Muscle of leg (tissue), 3 donors: ENCODE measurements at regions not wholly inside any gene's neighbourhood (a gene's known extent, or its start where the extent isn't known, plus 50 kb on each side); places are given as distances from the start of the nearest gene placed in this dataset.
"Not testable (repeated sequence)": the region's sequence is repeated elsewhere in the genome, so short reads cannot be mapped to it uniquely, and the experiment has no call there.

Experiments used
- DNase-seq: peaks from one replicate; pipeline ENCODE4 v3.0.0; 2013
- H3K27ac ChIP-seq: one replicate; pipeline ENCODE4 v1.5.1; 2013; ENCODE audit warnings: mild to moderate bottlenecking, low read length, control low read depth
- H3K27me3 ChIP-seq: one replicate; pipeline ENCODE4 v1.6.1; 2013; ENCODE audit warnings: low read length; ENCODE audit not compliant: control insufficient read depth, insufficient read depth
- H3K36me3 ChIP-seq: one replicate; pipeline ENCODE4 v1.6.1; 2013; ENCODE audit warnings: low read length; ENCODE audit not compliant: control insufficient read depth, insufficient read depth
- H3K4me1 ChIP-seq: one replicate; pipeline ENCODE4 v1.6.1; 2013; ENCODE audit warnings: low read length; ENCODE audit not compliant: control insufficient read depth, insufficient read depth
- H3K4me3 ChIP-seq: one replicate; pipeline ENCODE4 v1.5.1; 2013; ENCODE audit warnings: low read length, control low read depth
- H3K9me3 ChIP-seq: replicated peaks from 2 replicates; pipeline ENCODE4 v1.6.1; 2013; ENCODE audit warnings: low read depth, low read length; ENCODE audit not compliant: control insufficient read depth
- WGBS: methylation state at CpG from one replicate; pipeline ENCODE4 v1.1.5; 2013; ENCODE audit warnings: missing lambda C conversion rate; ENCODE audit not compliant: insufficient coverage; 5-methylcytosine and 5-hydroxymethylcytosine counted together

DNA sequence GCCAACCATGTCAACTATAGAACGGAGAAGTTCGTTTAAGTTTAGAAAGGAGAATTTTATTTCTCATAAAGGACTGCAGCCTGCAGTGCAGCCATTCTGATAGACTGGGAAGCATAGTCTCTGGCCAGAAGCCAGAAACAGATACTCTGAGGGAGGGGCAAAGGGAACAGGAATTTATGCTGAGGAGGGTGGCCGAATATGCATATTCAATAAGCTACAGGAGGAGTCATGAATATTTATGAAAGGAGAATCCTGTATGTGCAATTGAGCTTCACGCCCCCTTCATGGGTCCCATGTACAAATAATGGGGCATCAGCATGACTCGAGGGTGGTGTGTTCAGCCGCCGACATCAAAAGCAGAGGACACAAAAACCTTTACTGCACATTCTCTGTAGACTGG, 199.9 kb downstream of the CWF19L2 start:
- WGBS, result 86% methylated on average over 1 of the region's 7 CpGs
- H3K27ac ChIP-seq, result no peak overlapping the region

DNA sequence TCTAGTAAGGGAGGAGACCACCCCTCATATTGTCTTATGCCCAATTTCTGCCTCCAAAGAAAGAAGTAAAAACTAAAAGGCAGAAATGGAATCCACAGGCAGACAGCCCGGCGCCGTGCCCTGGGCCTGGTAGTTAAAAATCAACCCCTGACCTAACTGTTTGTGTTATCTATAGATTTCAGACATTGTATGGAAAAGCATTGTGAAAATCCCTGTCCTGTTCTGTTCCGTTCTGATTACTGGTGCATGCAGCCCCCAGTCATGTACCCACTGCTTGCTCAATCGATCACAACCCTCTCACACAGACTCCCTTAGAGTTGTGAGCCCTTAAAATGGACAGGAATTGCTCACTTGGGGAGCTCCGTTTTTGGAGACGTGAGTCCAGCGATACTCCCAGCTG, 204.0 kb downstream of the CWF19L2 start:
- not testable (repeated sequence) for H3K27me3 ChIP-seq, H3K36me3 ChIP-seq, H3K4me1 ChIP-seq, H3K4me3 ChIP-seq, H3K9me3 ChIP-seq, H3K27ac ChIP-seq, DNase-seq
- 100% methylated on average over 1 of the region's 8 CpGs for WGBS

More for the DNA sequence above, 199.9 kb downstream of the CWF19L2 start:
- H3K27me3 ChIP-seq, result no peaks in the 10 kb centered on the region
- no peaks in the 10 kb centered on the region for H3K9me3 ChIP-seq
- no peak overlapping the region for H3K4me3 ChIP-seq
- no peaks in the 10 kb centered on the region for H3K4me1 ChIP-seq
- H3K36me3 ChIP-seq, result no peaks in the 10 kb centered on the region
- DNase-seq, result no peak

- Histone ChIP-seq H3K27ac (no peak overlapping the region), H3K4me3 (no peak overlapping the region), H3K4me1 (no peaks in the 10 kb centered on the region), H3K27me3 (no peaks in the 10 kb centered on the region), H3K9me3 (no peaks in the 10 kb centered on the region), H3K36me3 (no peaks in the 10 kb centered on the region)
- WGBS, result 100% methylated on average over 2 of the region's 8 CpGs
- no peak for DNase-seq
These were observed 205.0 kb downstream of the CWF19L2 start for GRCh38 chr11:107252429-107253161.

GRCh38 chr11:107251298-107251697, 206.3 kb downstream of the CWF19L2 start:
- 71% methylated on average over 1 of the region's 4 CpGs for WGBS
- Histone ChIP-seq H3K27me3 (no peaks in the 10 kb centered on the region), H3K4me1 (no peaks in the 10 kb centered on the region), H3K4me3 (no peak overlapping the region), H3K9me3 (no peaks in the 10 kb centered on the region), H3K27ac (no peak overlapping the region), H3K36me3 (no peaks in the 10 kb centered on the region)
- DNase-seq, result no peak

DNA sequence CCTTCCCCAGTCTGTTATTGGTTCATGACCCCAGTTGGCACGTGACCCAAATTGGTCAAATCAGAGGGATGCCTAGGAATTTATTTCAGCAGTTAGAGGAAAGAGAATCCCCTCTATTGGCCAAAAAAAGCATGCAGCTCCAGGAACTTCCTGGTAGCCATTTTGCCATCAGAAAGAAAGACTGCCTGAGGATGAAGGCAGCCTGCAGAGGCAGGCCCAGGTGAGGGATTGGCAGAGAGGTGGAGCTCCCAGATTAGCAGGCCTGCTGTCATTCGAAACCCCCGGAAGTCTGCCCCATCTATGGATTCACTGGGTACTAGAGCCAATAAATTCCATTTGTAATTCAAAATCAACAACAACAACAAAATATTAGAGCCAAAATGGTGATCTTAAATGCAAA, 207.6 kb downstream of the CWF19L2 start:
- no peaks in the 10 kb centered on the region for H3K4me1 ChIP-seq
- no peaks in the 10 kb centered on the region for H3K27me3 ChIP-seq
- no CpG with 5 or more reads among the region's 3 CpGs for WGBS
- no peak for DNase-seq
- no peaks in the 10 kb centered on the region for H3K36me3 ChIP-seq
- H3K27ac ChIP-seq, result no peak overlapping the region
- no peaks in the 10 kb centered on the region for H3K9me3 ChIP-seq
- H3K4me3 ChIP-seq, result no peak overlapping the region

GRCh38 chr11:107249054-107249453, 208.6 kb downstream of the CWF19L2 start:
- no CpG with 5 or more reads among the region's 5 CpGs for WGBS
- H3K4me1 ChIP-seq, result no peaks in the 10 kb centered on the region
- H3K36me3 ChIP-seq, result no peaks in the 10 kb centered on the region

DNA sequence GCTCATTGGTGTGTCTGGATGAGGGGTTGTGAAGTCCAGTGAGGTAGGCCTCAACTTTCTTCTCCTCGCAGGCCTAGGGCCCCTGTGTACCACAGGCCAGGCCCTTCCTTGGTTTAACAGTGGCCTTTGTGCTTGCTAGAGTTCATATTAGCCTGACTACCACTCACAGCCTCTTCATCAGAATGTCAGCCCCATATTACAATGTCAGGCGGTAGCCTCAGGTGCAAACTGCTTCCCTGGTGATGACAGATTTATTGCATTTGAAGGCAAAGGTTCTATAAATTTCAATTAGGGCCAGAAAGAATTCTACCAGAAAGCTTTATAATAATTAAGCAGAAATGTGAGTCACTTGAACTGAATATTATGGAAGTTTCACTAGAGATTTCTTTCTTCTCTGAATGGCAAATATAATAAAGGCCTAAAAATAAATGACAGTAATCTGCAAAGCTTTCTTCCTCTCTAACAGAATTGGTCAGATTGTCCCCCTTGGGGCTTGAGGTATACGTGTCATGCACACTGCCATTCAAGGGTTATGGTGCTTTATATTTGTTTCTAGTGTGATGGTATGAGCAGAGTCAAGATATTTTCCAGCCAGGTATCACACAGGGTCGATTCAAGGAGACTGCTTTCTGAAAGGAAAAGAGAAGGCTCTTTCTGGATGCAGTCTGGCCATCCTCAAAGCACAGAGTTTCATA, 210.3 kb downstream of the CWF19L2 start:
- no peak overlapping the region for H3K27ac ChIP-seq
- DNase-seq, result no peak
- H3K27me3 ChIP-seq, result no peaks in the 10 kb centered on the region
- no peaks in the 10 kb centered on the region for H3K36me3 ChIP-seq
- 29% methylated on average over 1 of the region's 4 CpGs for WGBS
- H3K9me3 ChIP-seq, result no peaks in the 10 kb centered on the region
- H3K4me3 ChIP-seq, result no peak overlapping the region
- no peaks in the 10 kb centered on the region for H3K4me1 ChIP-seq

More at GRCh38 chr11:107249054-107249453, 208.6 kb downstream of the CWF19L2 start:
- H3K4me3 ChIP-seq, result no peak overlapping the region
- no peaks in the 10 kb centered on the region for H3K9me3 ChIP-seq
- no peaks in the 10 kb centered on the region for H3K27me3 ChIP-seq
- no peak for DNase-seq
- H3K27ac ChIP-seq, result no peak overlapping the region

DNA sequence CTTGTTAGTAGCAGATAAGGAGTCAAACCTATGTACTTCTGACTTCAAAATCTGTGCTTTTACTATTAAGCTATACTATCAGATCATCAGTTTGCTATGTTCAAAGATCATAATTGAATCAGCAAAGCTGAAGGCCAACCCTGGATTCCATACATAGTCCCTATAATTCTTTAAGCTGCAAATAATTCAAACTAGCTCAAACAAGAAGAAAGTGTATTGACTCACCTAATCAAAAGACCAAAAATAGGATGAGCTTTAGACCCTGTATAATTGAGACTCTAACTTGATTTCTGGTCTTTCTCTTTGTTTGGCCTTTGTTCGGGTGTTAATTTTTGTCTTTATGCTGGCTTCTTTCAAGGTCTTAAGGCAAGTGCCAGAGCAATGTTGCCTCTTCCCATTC, 213.7 kb downstream of the CWF19L2 start:
- Histone ChIP-seq H3K27me3 (no peaks in the 10 kb centered on the region), H3K36me3 (no peaks in the 10 kb centered on the region), H3K4me3 (no peak overlapping the region), H3K4me1 (no peaks in the 10 kb centered on the region), H3K9me3 (no peaks in the 10 kb centered on the region), H3K27ac (no peak overlapping the region)
- no peak for DNase-seq
- no CpG with 5 or more reads among the region's 1 CpG for WGBS

DNA sequence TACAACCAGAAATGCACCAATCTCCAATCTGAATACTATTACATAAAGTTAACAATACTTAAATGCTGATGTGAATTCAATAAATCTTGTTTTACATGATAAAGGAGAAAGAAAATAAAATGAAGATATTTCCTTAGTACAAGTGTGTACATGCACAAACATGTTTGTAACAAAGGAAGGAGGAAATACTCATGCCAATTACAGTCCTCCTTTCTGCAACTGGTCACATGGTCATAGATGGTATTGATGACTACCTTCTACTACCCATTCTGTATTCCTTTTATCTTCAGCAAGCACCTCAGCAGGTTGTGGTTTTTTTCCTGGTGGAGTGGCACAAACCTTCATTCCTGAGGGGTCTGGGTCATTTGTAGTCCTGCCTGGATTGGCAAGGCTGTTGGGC, 214.2 kb upstream of the GUCY1A2 start:
- Histone ChIP-seq H3K36me3 (no peaks in the 10 kb centered on the region), H3K27me3 (no peaks in the 10 kb centered on the region), H3K27ac (no peak overlapping the region), H3K4me3 (no peak overlapping the region), H3K4me1 (no peaks in the 10 kb centered on the region), H3K9me3 (peaks cover 6% of the 10 kb centered on the region)
- no peak for DNase-seq

DNA sequence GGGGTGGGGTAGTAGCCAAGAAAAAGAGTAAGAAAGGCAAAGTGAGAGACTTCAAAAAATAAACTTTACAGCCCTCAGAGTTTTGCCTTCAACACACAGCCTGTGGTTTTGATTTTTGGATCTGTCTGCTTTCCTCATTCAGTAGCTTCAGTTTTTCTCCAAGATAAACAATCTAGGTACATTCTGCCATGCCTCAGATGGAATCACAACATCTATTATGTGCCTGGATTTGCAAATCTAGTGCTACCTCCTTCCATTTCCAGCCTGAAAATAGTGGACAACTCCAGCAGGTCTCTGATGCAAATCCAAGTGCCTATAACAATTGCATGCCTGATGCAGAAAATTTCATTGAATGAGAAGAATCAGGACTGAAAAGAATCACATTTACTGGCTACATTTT, 206.6 kb upstream of the GUCY1A2 start:
- Histone ChIP-seq H3K9me3 (no peaks in the 10 kb centered on the region), H3K36me3 (no peaks in the 10 kb centered on the region), H3K27ac (no peak overlapping the region), H3K27me3 (no peaks in the 10 kb centered on the region), H3K4me1 (no peaks in the 10 kb centered on the region), H3K4me3 (no peak overlapping the region)
- DNase-seq, result no peak
